ENCODE measurements at regions not wholly inside any gene's neighbourhood (a gene's known extent, or its start where the extent isn't known, plus 50 kb on each side); places are given as distances from the start of the nearest gene placed in this dataset.

GRCh38 chr2:116489944-116490343 is 1324.5 kb upstream of the DDX18 start:
- intact Hi-C loops (cut with micrococcal nuclease) = no loop called here
- no peaks in the 10 kb centered on the region for H3K36me3 ChIP-seq (ENCODE audit: control insufficient read depth in 2 of 2, extremely low read depth in 1 of 2, insufficient read depth in 2 of 2, low read length in 2 of 2)

More at GRCh38 chr2:116489944-116490343, 1324.5 kb upstream of the DDX18 start:
- Histone ChIP-seq H4K20me1 (replicated peaks; ENCODE audit: control insufficient read depth, extremely low read depth, insufficient read depth, low read length) (no peaks in the 10 kb centered on the region), H3K79me2 (ENCODE audit: control insufficient read depth, insufficient read depth, low read length) (no peaks in the 10 kb centered on the region), H3K9me1 (replicated peaks; ENCODE audit: control insufficient read depth, extremely low read depth, insufficient read depth, low read length) (no peaks in the 10 kb centered on the region), H3K4me3 (replicated peaks in 1 of 3; ENCODE audit: insufficient read depth in 1 of 3, low read depth in 1 of 3, low read length in 3 of 3) (no peak overlapping the region), H3K4me1 (ENCODE audit: control insufficient read depth, extremely low read depth, insufficient read depth, low read length) (no peaks in the 10 kb centered on the region), H3K9me3 (replicated peaks; ENCODE audit: control insufficient read depth, insufficient read depth, low read length) (peaks cover 8% of the 10 kb centered on the region), H3K4me2 (ENCODE audit: insufficient read depth, low read length) (no peak overlapping the region), H2AFZ (ENCODE audit: low read depth, low read length) (no peak overlapping the region), H3K27ac (ENCODE audit: insufficient read depth, low read depth, low read length) (no peak overlapping the region), H3K27me3 (ENCODE audit: control insufficient read depth in 2 of 2, insufficient read depth in 2 of 2, low read length in 2 of 2) (no peaks in the 10 kb centered on the region), H3K9ac (replicated peaks; ENCODE audit: extremely low read depth, insufficient read depth, low read length) (no peak overlapping the region)
- dilution Hi-C loops (cut with MboI; ENCODE audit: extremely low pct_ligation_motif_present, low sequenced_read_pairs) = no loop called here
- FAIRE-seq = no peak
- BruUV-seq (replicated peaks) = no TSS peak
- ChIA-PET CTCF (no interaction called here), POLR2A (no interaction called here)
- TF ChIP-seq MYC (IDR thresholded peaks at IDR 0.05; ENCODE audit: low read depth, low read length) (no peak), JUN (IDR thresholded peaks at IDR 0.05; ENCODE audit: borderline replicate concordance, insufficient read depth, insufficient read length, low read depth) (no peak), POLR2AphosphoS5 (IDR thresholded peaks at IDR 0.05; ENCODE audit: insufficient read depth, low read depth, low read length) (no peak), POLR2A (IDR thresholded peaks at IDR 0.05; ENCODE audit: low read depth, low read length) (no peak), MAX (IDR thresholded peaks at IDR 0.05; ENCODE audit: insufficient read depth, insufficient read length) (no peak), EZH2 (IDR thresholded peaks at IDR 0.05; ENCODE audit: borderline replicate concordance, low read depth, low read length, severe bottlenecking) (no peak), FOS (IDR thresholded peaks at IDR 0.05; ENCODE audit: borderline replicate concordance, insufficient read depth, low read length) (no peak), GATA2 (IDR thresholded peaks at IDR 0.05; ENCODE audit: insufficient read depth, insufficient read length, low read depth, low read length) (no peak)
- TF ChIP-seq, protein P1, sequence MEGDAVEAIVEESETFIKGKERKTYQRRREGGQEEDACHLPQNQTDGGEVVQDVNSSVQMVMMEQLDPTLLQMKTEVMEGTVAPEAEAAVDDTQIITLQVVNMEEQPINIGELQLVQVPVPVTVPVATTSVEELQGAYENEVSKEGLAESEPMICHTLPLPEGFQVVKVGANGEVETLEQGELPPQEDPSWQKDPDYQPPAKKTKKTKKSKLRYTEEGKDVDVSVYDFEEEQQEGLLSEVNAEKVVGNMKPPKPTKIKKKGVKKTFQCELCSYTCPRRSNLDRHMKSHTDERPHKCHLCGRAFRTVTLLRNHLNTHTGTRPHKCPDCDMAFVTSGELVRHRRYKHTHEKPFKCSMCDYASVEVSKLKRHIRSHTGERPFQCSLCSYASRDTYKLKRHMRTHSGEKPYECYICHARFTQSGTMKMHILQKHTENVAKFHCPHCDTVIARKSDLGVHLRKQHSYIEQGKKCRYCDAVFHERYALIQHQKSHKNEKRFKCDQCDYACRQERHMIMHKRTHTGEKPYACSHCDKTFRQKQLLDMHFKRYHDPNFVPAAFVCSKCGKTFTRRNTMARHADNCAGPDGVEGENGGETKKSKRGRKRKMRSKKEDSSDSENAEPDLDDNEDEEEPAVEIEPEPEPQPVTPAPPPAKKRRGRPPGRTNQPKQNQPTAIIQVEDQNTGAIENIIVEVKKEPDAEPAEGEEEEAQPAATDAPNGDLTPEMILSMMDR (IDR thresholded peaks at IDR 0.05; ENCODE audit: extremely low read depth in 1 of 2, insufficient read depth in 1 of 2, low read depth in 1 of 2, low read length in 2 of 2) = no peak
- no peak for DNase-seq (ENCODE audit: low read depth, low spot score)
